Liver (tissue), 3 donors: ENCODE measurements at regions not wholly inside any gene's neighbourhood (a gene's known extent, or its start where the extent isn't known, plus 50 kb on each side); places are given as distances from the start of the nearest gene placed in this dataset.

Source experiments
- SP1 ChIP-seq: IDR thresholded peaks from 2 replicates; pipeline ENCODE4 v1.6.1; 2018; ENCODE audit warnings: antibody characterized with exemption, mild to moderate bottlenecking
- TF ChIP-seq, protein P1 (sequence below): fragments of 150-350 bp; IDR thresholded peaks from 2 replicates; pipeline ENCODE4 v1.5.1; 2017; ENCODE audit warnings: improper control_type of control experiment, low read depth, low read length; ENCODE audit not compliant: missing input control
- donor health status: healthy.
- donor health status: healthy.

DNA sequence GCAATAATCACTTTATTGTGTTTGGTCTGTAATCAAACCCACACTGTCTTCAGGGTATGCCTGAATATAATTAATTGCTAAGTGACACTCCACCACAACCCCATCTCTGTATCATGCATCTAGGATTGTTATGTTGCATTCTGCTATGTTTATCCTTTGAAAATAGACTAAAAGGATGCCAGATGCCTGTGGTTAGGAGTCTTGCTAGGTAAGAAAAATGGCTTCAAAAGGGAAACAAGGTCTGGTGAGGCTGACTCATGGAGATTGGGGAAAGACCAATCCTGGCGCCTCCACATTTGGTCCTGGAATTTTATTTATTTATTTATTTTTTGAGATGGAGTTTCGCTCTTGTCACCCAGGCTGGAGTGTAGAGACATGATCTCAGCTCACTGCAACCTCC is 360.5 kb upstream of the SLC7A11 start:
- TF ChIP-seq, protein P1, sequence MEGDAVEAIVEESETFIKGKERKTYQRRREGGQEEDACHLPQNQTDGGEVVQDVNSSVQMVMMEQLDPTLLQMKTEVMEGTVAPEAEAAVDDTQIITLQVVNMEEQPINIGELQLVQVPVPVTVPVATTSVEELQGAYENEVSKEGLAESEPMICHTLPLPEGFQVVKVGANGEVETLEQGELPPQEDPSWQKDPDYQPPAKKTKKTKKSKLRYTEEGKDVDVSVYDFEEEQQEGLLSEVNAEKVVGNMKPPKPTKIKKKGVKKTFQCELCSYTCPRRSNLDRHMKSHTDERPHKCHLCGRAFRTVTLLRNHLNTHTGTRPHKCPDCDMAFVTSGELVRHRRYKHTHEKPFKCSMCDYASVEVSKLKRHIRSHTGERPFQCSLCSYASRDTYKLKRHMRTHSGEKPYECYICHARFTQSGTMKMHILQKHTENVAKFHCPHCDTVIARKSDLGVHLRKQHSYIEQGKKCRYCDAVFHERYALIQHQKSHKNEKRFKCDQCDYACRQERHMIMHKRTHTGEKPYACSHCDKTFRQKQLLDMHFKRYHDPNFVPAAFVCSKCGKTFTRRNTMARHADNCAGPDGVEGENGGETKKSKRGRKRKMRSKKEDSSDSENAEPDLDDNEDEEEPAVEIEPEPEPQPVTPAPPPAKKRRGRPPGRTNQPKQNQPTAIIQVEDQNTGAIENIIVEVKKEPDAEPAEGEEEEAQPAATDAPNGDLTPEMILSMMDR = no peak
- TF ChIP-seq SP1 = no peak
